HG02759 (cell line): ENCODE measurements at regions not wholly inside any gene's neighbourhood (a gene's known extent, or its start where the extent isn't known, plus 50 kb on each side); places are given as distances from the start of the nearest gene placed in this dataset.
"Not testable (repeated sequence)": the region's sequence is repeated elsewhere in the genome, so short reads cannot be mapped to it uniquely, and the experiment has no call there.

ENCODE experiments used
- ATAC-seq: cut with Tn5 transposase; IDR thresholded peaks from one replicate; pipeline ENCODE4 v1.9.1; 2021; ENCODE audit warnings: mild to moderate bottlenecking, moderate library complexity; ENCODE audit not compliant: unreplicated experiment

- no peak for ATAC-seq
Measured at GRCh38 chr20:6662309-6662708, 105.2 kb upstream of the BMP2 start.

GRCh38 chr20:6660441-6660840 lies 107.0 kb upstream of the BMP2 start:
- ATAC-seq = no peak

- not testable (repeated sequence) for ATAC-seq
Measured at GRCh38 chr20:6658909-6659308, 108.6 kb upstream of the BMP2 start.

- no peak for ATAC-seq
Measured at GRCh38 chr20:6657904-6658303, 109.6 kb upstream of the BMP2 start.

- ATAC-seq = no peak
Measured at GRCh38 chr20:6657111-6657510, 110.4 kb upstream of the BMP2 start.

- no peak for ATAC-seq
Measured at GRCh38 chr20:6654513-6655252, 112.8 kb upstream of the BMP2 start.

- ATAC-seq = peak; percentile 45
Measured at GRCh38 chr20:6651561-6651960, 115.9 kb upstream of the BMP2 start.

GRCh38 chr20:6651016-6651415 lies 116.5 kb upstream of the BMP2 start:
- no peak for ATAC-seq

- ATAC-seq = no peak
Measured at GRCh38 chr20:6646021-6646636, 121.4 kb upstream of the BMP2 start.

GRCh38 chr20:6644813-6645628 lies 122.5 kb upstream of the BMP2 start:
- no peak for ATAC-seq

- ATAC-seq = no peak
Measured at GRCh38 chr20:6641012-6641411, 126.5 kb upstream of the BMP2 start.

- no peak for ATAC-seq
Measured at GRCh38 chr20:6637160-6637579, 130.3 kb upstream of the BMP2 start.

- peak; percentile 44 for ATAC-seq
Measured at GRCh38 chr20:6636209-6637159, 131.0 kb upstream of the BMP2 start.

- peak; percentile 57 for ATAC-seq
Measured at GRCh38 chr20:6635034-6635736, 132.3 kb upstream of the BMP2 start.

- no peak for ATAC-seq
Measured at GRCh38 chr20:6632187-6632586, 135.3 kb upstream of the BMP2 start.

- no peak for ATAC-seq
Measured at GRCh38 chr20:6630514-6630913, 137.0 kb upstream of the BMP2 start.

- ATAC-seq = no peak
Measured at GRCh38 chr20:6629564-6629963, 137.9 kb upstream of the BMP2 start.

GRCh38 chr20:6626805-6627204 lies 140.7 kb upstream of the BMP2 start:
- no peak for ATAC-seq

GRCh38 chr20:6623989-6624388 lies 143.5 kb upstream of the BMP2 start:
- ATAC-seq = peak; percentile 99

- no peak for ATAC-seq
Measured at GRCh38 chr20:6622041-6622440, 145.4 kb upstream of the BMP2 start.
